ENCODE measurements at regions not wholly inside any gene's neighbourhood (a gene's known extent, or its start where the extent isn't known, plus 50 kb on each side); places are given as distances from the start of the nearest gene placed in this dataset.
"Not testable (repeated sequence)": the region's sequence is repeated elsewhere in the genome, so short reads cannot be mapped to it uniquely, and the experiment has no call there.

DNA sequence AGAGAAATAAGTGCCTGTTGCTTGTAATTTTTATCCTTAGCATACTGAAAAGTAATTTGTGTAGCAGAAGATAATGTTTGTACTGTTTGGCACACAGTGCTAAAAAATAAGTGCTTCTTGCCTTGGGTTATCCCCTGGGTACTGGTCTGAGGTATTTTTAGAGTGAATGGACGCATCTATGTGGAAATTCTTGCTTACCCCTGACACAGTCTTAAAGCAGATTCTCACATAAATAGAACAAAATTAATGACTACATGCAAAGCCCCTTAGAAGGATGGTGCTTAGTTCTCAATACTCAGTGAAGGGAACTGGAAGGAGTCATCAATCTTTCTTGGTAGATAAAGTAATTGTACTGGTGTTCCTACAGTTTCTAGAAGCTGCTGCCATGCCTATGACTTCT lies 548.6 kb downstream of the ARL4A start:
- H3K4me3 Mint-ChIP-seq = no peak overlapping the region
- H3K4me1 Mint-ChIP-seq (ENCODE audit: low read depth) = no peaks in the 10 kb centered on the region
- no peak for DNase-seq (ENCODE audit: low spot score)
- no peak overlapping the region for H3K27ac Mint-ChIP-seq
- intact Hi-C loops (cut with micrococcal nuclease) = no loop called here
- no peaks in the 10 kb centered on the region for H3K9me3 Mint-ChIP-seq
- H3K27me3 Mint-ChIP-seq (ENCODE audit: insufficient read depth) = no peaks in the 10 kb centered on the region
- no peaks in the 10 kb centered on the region for H3K36me3 Mint-ChIP-seq (ENCODE audit: low read depth)

DNA sequence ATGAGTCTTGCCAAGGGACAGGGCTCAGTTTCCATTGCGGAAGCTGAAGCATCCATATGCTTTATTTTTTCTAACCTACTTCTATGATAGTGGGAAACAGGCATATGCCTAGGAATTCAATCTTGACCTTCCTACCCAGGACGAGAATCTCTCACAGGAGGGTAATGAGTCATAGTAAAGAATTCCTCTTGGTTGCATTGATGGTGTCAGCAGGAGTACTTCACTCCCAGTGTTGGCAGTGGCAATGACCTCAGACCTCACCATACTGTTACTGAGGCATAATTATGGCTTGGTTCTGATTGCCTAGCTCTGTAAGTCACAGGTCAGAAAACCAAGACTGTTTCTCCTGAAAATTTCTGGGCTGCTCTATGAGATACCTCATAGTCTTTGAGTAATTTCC lies 552.9 kb downstream of the ARL4A start:
- Mint-ChIP-seq H3K27me3 (ENCODE audit: insufficient read depth) (no peaks in the 10 kb centered on the region), H3K9me3 (no peaks in the 10 kb centered on the region), H3K4me1 (ENCODE audit: low read depth) (no peaks in the 10 kb centered on the region), H3K27ac (no peak overlapping the region), H3K4me3 (no peak overlapping the region), H3K36me3 (ENCODE audit: low read depth) (no peaks in the 10 kb centered on the region)
- intact Hi-C loops (cut with micrococcal nuclease) = no loop called here
- DNase-seq (ENCODE audit: low spot score) = no peak

DNA sequence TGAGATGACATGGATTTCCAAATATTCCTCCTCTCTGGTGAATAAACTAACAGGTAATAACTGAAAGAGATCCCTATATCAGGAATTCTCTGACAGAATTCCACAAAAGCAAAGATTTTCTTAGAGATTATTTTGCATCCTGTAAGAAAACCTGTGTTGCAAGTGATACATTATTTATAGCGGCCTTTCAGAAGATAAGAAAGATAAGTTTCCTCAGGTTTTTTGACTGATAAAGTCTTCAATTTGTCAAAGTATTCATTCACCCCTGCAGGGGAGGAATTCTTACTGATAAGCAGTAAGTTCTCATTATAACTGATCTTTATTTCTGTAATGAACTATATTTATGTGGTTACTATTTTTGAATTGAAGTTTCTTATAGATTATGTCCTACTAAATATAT lies 554.0 kb downstream of the ARL4A start:
- intact Hi-C loops (cut with micrococcal nuclease) = no loop called here
- Mint-ChIP-seq H3K9me3 (no peaks in the 10 kb centered on the region), H3K36me3 (ENCODE audit: low read depth) (no peaks in the 10 kb centered on the region), H3K27ac (no peak overlapping the region), H3K4me3 (no peak overlapping the region), H3K27me3 (ENCODE audit: insufficient read depth) (no peaks in the 10 kb centered on the region), H3K4me1 (ENCODE audit: low read depth) (no peaks in the 10 kb centered on the region)
- DNase-seq (ENCODE audit: low spot score) = no peak

DNA sequence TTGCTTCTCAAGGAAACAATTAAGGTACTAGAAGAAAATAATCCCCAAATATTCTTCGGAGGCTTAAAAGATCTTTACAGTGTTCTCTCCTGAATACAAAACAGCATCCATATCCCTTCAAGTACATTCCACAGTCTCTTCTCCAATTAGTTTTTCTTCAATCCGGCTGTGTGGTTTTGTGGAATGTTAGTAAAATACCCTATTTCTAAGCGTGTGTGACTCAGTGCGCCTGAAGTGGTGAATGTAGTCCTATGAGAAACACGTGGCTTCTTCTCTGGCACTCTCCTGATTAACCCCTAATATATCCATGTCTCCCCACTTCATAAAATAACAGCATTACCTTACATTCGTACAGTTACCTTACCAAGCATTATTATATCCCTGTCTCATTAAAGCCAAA lies 570.2 kb downstream of the ARL4A start:
- no peak overlapping the region for H3K4me3 Mint-ChIP-seq
- H3K4me1 Mint-ChIP-seq (ENCODE audit: low read depth) = no peaks in the 10 kb centered on the region
- no peak overlapping the region for H3K27ac Mint-ChIP-seq
- no peaks in the 10 kb centered on the region for H3K27me3 Mint-ChIP-seq (ENCODE audit: insufficient read depth)
- no peaks in the 10 kb centered on the region for H3K36me3 Mint-ChIP-seq (ENCODE audit: low read depth)
- DNase-seq (ENCODE audit: low spot score) = no peak
- H3K9me3 Mint-ChIP-seq = no peaks in the 10 kb centered on the region
- intact Hi-C loops (cut with micrococcal nuclease) = no loop called here

- no peaks in the 10 kb centered on the region for H3K36me3 Mint-ChIP-seq (ENCODE audit: low read depth)
- H3K27ac Mint-ChIP-seq = no peak overlapping the region
- intact Hi-C loops (cut with micrococcal nuclease) = no loop called here
- no peaks in the 10 kb centered on the region for H3K4me1 Mint-ChIP-seq (ENCODE audit: low read depth)
- DNase-seq (ENCODE audit: low spot score) = no peak
- H3K27me3 Mint-ChIP-seq (ENCODE audit: insufficient read depth) = no peaks in the 10 kb centered on the region
- H3K4me3 Mint-ChIP-seq = no peak overlapping the region
- no peaks in the 10 kb centered on the region for H3K9me3 Mint-ChIP-seq
Observed at GRCh38 chr7:13258386-13258785, 571.0 kb downstream of the ARL4A start.

DNA sequence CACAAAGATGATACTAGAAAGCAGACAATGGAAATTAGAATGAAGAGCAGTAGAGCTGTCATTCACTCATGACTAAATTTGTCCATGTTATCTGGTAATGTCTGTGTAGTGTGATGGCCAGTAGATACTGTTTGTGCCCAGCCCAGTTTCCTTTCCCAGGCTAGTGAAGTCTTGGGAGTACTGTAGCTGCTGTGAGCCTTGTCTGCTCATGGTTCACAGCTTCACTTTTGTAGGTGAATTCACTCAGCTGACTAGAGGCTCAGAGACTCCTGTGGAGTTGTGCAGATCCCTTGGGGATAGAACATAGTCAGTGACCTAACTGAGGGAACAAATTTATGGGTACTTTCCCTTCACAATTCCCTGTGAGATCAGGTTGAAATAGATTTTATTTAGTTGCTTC lies 572.5 kb downstream of the ARL4A start:
- intact Hi-C loops (cut with micrococcal nuclease) = no loop called here
- H3K4me3 Mint-ChIP-seq = no peak overlapping the region
- H3K9me3 Mint-ChIP-seq = no peaks in the 10 kb centered on the region
- H3K27ac Mint-ChIP-seq = no peak overlapping the region
- H3K36me3 Mint-ChIP-seq (ENCODE audit: low read depth) = no peaks in the 10 kb centered on the region
- H3K4me1 Mint-ChIP-seq (ENCODE audit: low read depth) = no peaks in the 10 kb centered on the region
- no peaks in the 10 kb centered on the region for H3K27me3 Mint-ChIP-seq (ENCODE audit: insufficient read depth)
- no peak for DNase-seq (ENCODE audit: low spot score)

DNA sequence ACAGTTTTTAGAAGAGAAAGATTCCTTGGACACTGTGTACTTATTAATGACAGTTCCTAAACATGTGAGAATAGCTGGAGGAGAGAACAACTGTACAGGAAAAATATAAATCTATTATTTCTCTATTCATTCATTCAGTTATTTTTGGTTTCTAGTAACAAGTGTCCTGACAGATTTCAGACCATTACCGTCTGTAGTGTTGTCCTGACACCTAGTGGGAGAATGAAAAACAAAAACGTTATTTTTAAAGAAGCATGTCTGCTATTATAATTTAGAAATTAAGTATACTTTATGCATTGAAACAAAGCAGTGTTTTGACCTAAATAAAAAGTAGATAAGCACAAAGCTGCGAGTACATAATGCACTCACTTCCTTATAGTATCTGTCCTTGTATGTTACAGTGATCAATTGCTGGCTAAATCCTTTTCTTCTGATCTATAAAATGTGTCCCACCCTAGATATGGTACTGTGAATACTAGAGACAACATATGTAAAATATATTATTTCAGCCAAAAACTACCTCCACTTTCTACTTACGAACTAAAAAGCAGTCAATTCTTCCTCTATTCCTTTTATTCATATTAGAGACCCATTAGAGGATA lies 575.6 kb downstream of the ARL4A start:
- no peak overlapping the region for H3K27ac Mint-ChIP-seq
- intact Hi-C loops (cut with micrococcal nuclease) = loop anchor here (1.0 to 2.0 kb wide), 4 partner anchors 576 to 738 kb away; partner anchors contain the start of gene ARL4A

GRCh38 chr7:13265271-13265670 lies 577.8 kb downstream of the ARL4A start:
- intact Hi-C loops (cut with micrococcal nuclease) = no loop called here
- Mint-ChIP-seq H3K9me3 (no peaks in the 10 kb centered on the region), H3K36me3 (ENCODE audit: low read depth) (no peaks in the 10 kb centered on the region), H3K27me3 (ENCODE audit: insufficient read depth) (no peaks in the 10 kb centered on the region), H3K4me3 (no peak overlapping the region), H3K27ac (no peak overlapping the region), H3K4me1 (ENCODE audit: low read depth) (no peaks in the 10 kb centered on the region)
- DNase-seq (ENCODE audit: low spot score) = no peak

More for the DNA sequence above, 575.6 kb downstream of the ARL4A start:
- Mint-ChIP-seq H3K4me3 (no peak overlapping the region), H3K9me3 (no peaks in the 10 kb centered on the region), H3K36me3 (ENCODE audit: low read depth) (no peaks in the 10 kb centered on the region), H3K27me3 (ENCODE audit: insufficient read depth) (no peaks in the 10 kb centered on the region), H3K4me1 (ENCODE audit: low read depth) (no peaks in the 10 kb centered on the region)
- DNase-seq (ENCODE audit: low spot score) = no peak

DNA sequence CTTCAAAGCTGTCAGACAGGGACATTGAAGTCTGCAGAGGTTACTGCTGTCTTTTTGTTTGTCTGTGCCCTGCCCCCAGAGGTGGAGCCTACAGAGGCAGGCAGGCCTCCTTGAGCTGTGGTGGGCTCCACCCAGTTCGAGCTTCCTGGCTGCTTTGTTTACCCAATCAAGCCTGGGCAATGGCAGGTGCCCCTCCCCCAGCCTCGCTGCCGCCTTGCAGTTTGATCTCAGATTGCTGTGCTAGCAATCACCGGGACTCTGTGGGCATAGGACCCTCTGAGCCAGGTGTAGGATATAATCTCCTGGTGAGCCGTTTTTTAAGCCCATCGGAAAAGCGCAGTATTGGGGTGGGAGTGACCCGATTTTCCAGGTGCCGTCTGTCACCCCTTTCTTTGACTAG lies 586.8 kb downstream of the ARL4A start:
- H3K36me3 Mint-ChIP-seq (ENCODE audit: low read depth); H3K27me3 Mint-ChIP-seq (ENCODE audit: insufficient read depth); DNase-seq (ENCODE audit: low spot score); H3K9me3 Mint-ChIP-seq; H3K4me3 Mint-ChIP-seq; H3K4me1 Mint-ChIP-seq (ENCODE audit: low read depth); H3K27ac Mint-ChIP-seq; intact Hi-C loops (cut with micrococcal nuclease): not testable (repeated sequence)

GRCh38 chr7:13276977-13277376 lies 589.5 kb downstream of the ARL4A start:
- Mint-ChIP-seq H3K27ac (no peak overlapping the region), H3K9me3 (no peaks in the 10 kb centered on the region), H3K4me3 (no peak overlapping the region), H3K36me3 (ENCODE audit: low read depth) (no peaks in the 10 kb centered on the region), H3K27me3 (ENCODE audit: insufficient read depth) (no peaks in the 10 kb centered on the region), H3K4me1 (ENCODE audit: low read depth) (no peaks in the 10 kb centered on the region)
- DNase-seq (ENCODE audit: low spot score) = no peak
- intact Hi-C loops (cut with micrococcal nuclease) = loop anchor here (5.0 kb wide), 1 partner anchor 1740 kb away; no protein-coding TSS in a partner anchor

DNA sequence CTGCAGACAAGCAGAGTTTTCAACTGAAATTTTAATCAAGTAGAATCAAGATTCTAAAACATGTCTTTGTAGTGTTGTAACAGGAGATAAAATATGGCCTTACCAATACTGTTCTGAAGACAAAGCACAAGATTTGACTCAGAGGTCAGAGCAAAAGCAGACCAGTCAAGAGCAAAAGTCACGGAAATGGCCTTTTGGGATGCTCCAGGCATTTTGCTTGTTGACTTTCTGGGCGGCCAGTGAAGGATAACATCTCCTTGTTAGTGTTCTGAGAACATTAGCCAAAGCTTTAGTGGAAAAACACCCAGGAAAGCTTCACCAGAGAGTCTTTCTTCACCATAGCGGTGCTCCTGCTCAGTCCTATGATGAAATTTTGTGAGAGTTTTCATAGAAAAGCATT lies 590.6 kb downstream of the ARL4A start:
- no peaks in the 10 kb centered on the region for H3K27me3 Mint-ChIP-seq (ENCODE audit: insufficient read depth)
- no peak for DNase-seq (ENCODE audit: low spot score)
- intact Hi-C loops (cut with micrococcal nuclease) = loop anchor here (5.0 kb wide), 1 partner anchor 1739 kb away; no protein-coding TSS in a partner anchor
- H3K4me3 Mint-ChIP-seq = no peak overlapping the region
- H3K36me3 Mint-ChIP-seq (ENCODE audit: low read depth) = no peaks in the 10 kb centered on the region
- no peaks in the 10 kb centered on the region for H3K9me3 Mint-ChIP-seq
- H3K4me1 Mint-ChIP-seq (ENCODE audit: low read depth) = no peaks in the 10 kb centered on the region
- no peak overlapping the region for H3K27ac Mint-ChIP-seq

- H3K9me3 Mint-ChIP-seq = no peaks in the 10 kb centered on the region
- H3K27ac Mint-ChIP-seq = no peak overlapping the region
- H3K36me3 Mint-ChIP-seq (ENCODE audit: low read depth) = no peaks in the 10 kb centered on the region
- no peaks in the 10 kb centered on the region for H3K27me3 Mint-ChIP-seq (ENCODE audit: insufficient read depth)
- H3K4me3 Mint-ChIP-seq = no peak overlapping the region
- no peak for DNase-seq (ENCODE audit: low spot score)
- H3K4me1 Mint-ChIP-seq (ENCODE audit: low read depth) = no peaks in the 10 kb centered on the region
- intact Hi-C loops (cut with micrococcal nuclease) = loop anchor here (1.0 to 5.0 kb wide), 2 partner anchors 1411 to 1737 kb away; no protein-coding TSS in a partner anchor
Observed at GRCh38 chr7:13279854-13280435, 592.5 kb downstream of the ARL4A start.

DNA sequence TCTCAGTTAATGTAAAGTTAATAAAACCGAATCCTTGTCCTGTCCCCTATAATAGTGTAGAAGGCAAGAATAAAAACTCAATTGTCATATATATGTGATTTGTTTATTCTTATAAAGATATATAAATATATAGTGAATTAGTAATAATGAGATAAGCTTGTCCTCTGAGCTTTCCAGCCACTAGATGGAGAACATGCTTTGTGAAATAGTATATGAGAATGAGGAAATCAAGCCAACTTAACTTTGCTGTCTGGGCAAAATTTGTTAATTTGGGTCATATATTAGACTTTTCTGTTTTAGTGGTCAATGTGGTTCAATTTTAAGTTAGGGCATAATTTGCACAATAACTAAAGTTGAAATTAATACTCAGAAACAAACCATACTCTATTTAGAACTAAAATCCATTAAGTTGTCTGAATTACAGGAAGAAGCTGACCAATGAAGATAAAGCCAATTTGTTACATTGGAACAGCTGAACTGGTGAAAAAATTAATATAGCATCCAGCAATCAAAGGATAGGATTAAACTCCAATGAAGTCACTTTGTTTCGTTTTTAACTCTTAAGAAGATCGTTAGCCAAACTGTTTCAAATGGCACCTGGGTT lies 595.0 kb downstream of the ARL4A start:
- Mint-ChIP-seq H3K9me3 (no peaks in the 10 kb centered on the region), H3K27ac (no peak overlapping the region), H3K4me1 (ENCODE audit: low read depth) (no peaks in the 10 kb centered on the region), H3K27me3 (ENCODE audit: insufficient read depth) (no peaks in the 10 kb centered on the region), H3K4me3 (no peak overlapping the region), H3K36me3 (ENCODE audit: low read depth) (no peaks in the 10 kb centered on the region)
- no peak for DNase-seq (ENCODE audit: low spot score)
- intact Hi-C loops (cut with micrococcal nuclease) = no loop called here
